H1 (cell line): ENCODE measurements at regions not wholly inside any gene's neighbourhood (a gene's known extent, or its start where the extent isn't known, plus 50 kb on each side); places are given as distances from the start of the nearest gene placed in this dataset.
A peak's percentile ranks its signal among the peaks of the same experiment; 100 is the strongest.

Source experiments
- ASH2L ChIP-seq: fragments of 200-600, 300-600 bp; sonication (generic); IDR thresholded peaks from one replicate; pipeline ENCODE4 v1.7.1; 2017; ENCODE audit warnings: low read length
- ATF3 ChIP-seq: IDR thresholded peaks from 2 replicates; pipeline ENCODE4 v1.6.1; 2011; ENCODE audit warnings: low read depth, mild to moderate bottlenecking, low read length; ENCODE audit not compliant: insufficient read depth
- BACH1 ChIP-seq: IDR thresholded peaks from 2 replicates; pipeline ENCODE4 v1.6.1; 2012; ENCODE audit warnings: low read length, improper control_type of control experiment
- BCL11A ChIP-seq, 2 experiments: IDR thresholded peaks; one replicate each; pipeline ENCODE4 v1.6.1; 2011; ENCODE audit warnings: low read depth in 2 of 2, low read length in 2 of 2, mild to moderate bottlenecking in 2 of 2
- BRCA1 ChIP-seq: IDR thresholded peaks from 2 replicates; pipeline ENCODE4 v1.6.1; 2012; ENCODE audit warnings: low read depth, low read length, improper control_type of control experiment
- CBX5 ChIP-seq: fragments of 300-800, 300-1000 bp; sonication (generic); IDR thresholded peaks from 2 replicates; pipeline ENCODE4 v1.7.1; 2016; ENCODE audit warnings: antibody characterized with exemption, low read length, low read depth
- CTBP2 ChIP-seq: IDR thresholded peaks from 2 replicates; pipeline ENCODE4 v1.7.0; 2011; ENCODE audit warnings: borderline replicate concordance, mild to moderate bottlenecking, moderate library complexity, mixed read lengths, low read length; ENCODE audit not compliant: insufficient read depth, insufficient read length
- GABPA ChIP-seq: IDR thresholded peaks from 2 replicates; pipeline ENCODE4 v1.6.1; 2011; ENCODE audit warnings: mild to moderate bottlenecking, low read length, moderate library complexity, borderline replicate concordance; ENCODE audit not compliant: insufficient read depth
- GTF2F1 ChIP-seq: IDR thresholded peaks from 2 replicates; pipeline ENCODE4 v1.6.1; 2012; ENCODE audit warnings: low read depth, low read length, improper control_type of control experiment, borderline replicate concordance
- KDM1A ChIP-seq: fragments of 200-600, 300-600 bp; sonication (generic); IDR thresholded peaks from 2 replicates; pipeline ENCODE4 v1.7.1; 2016; ENCODE audit warnings: mild to moderate bottlenecking, low read length, borderline replicate concordance
- KDM5A ChIP-seq: fragments of 200-600 bp; IDR thresholded peaks from 2 replicates; pipeline ENCODE4 v1.7.1; 2012; ENCODE audit warnings: mild to moderate bottlenecking, low read length, inconsistent platforms, mixed read lengths
- MAX ChIP-seq: IDR thresholded peaks from 2 replicates; pipeline ENCODE4 v1.6.1; 2012; ENCODE audit warnings: inconsistent platforms
- PHF8 ChIP-seq: fragments of 200-600 bp; sonication (generic); conservative IDR thresholded peaks from 2 replicates; pipeline ENCODE4 v1.7.1; 2012; ENCODE audit warnings: low read depth, mild to moderate bottlenecking, inconsistent platforms, low read length, moderate library complexity
- RNF2 ChIP-seq: fragments of 200-900, 300-1000 bp; sonication (generic); IDR thresholded peaks from 2 replicates; pipeline ENCODE4 v1.7.1; 2016; ENCODE audit warnings: borderline replicate concordance, low read depth, mild to moderate bottlenecking, antibody characterized with exemption, low read length; ENCODE audit not compliant: poor library complexity, severe bottlenecking; ENCODE audit errors: missing control alignments
- SIX5 ChIP-seq: IDR thresholded peaks from 2 replicates; pipeline ENCODE4 v1.6.1; 2011; ENCODE audit warnings: mild to moderate bottlenecking, low read depth, low read length
- SP4 ChIP-seq: IDR thresholded peaks from 2 replicates; pipeline ENCODE4 v1.6.1; 2012; ENCODE audit warnings: low read length, inconsistent platforms
- YY1 ChIP-seq: IDR thresholded peaks from 2 replicates; pipeline ENCODE4 v1.6.1; 2011; ENCODE audit warnings: low read depth, mild to moderate bottlenecking, low read length

DNA sequence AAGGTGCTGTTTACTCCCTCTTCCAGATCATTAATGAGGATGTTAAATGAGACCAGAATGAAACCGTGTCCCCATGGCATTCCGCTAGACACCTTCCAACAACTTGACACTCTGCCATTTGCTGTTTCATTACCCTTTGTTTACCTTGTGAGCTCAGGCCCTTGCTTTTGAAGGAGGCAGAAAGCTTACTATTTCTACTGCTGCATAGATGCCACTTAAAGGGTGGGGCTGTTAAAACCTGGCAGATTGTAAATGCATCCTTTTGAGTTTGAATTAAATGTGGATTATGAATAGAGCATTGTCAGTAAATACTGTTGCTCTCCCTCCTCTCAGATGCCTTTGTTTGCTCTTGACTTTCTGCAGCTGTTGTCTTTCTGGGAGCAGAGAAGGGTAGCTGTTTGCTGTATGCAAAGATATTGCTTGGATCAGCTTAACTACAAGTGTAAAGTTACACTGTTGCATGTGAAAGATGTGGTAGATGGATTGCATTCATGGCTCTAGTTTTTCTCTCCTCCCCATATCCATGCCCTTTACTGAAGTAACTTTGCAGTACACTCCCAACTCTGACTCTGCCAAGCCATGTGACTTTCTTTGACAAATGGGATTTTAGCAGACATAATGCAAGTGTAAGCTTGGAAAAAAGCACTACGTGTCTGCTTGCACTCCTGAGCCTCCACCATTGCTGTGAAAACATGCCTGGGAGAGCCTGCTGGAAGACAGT is 75.0 kb upstream of the DHX15 start (continued):
- TF ChIP-seq ASH2L (peak; percentile 76), BCL11A (IDR thresholded peaks at IDR 0.05; ENCODE audit: low read depth in 2 of 2, low read length in 2 of 2) (no peak), BRCA1 (no peak), SIX5 (no peak), CBX5 (no peak), SP4 (no peak), YY1 (no peak), RNF2 (no peak), KDM5A (no peak), MAX (no peak; the same call in 1 of the 2 replicates), PHF8 (no peak), GABPA (no peak), CTBP2 (no peak), ATF3 (no peak), KDM1A (no peak), GTF2F1 (no peak), BACH1 (no peak)
